HG02588 (cell line): ENCODE measurements at regions not wholly inside any gene's neighbourhood (a gene's known extent, or its start where the extent isn't known, plus 50 kb on each side); places are given as distances from the start of the nearest gene placed in this dataset.

ENCODE experiments used
- ATAC-seq: cut with Tn5 transposase; IDR thresholded peaks from one replicate; pipeline ENCODE4 v1.9.1; 2021; ENCODE audit warnings: mild to moderate bottlenecking, moderate library complexity; ENCODE audit not compliant: unreplicated experiment

- ATAC-seq: no peak
These were observed 494.9 kb upstream of the MEF2C start for GRCh38 chr5:89377767-89378455.

DNA sequence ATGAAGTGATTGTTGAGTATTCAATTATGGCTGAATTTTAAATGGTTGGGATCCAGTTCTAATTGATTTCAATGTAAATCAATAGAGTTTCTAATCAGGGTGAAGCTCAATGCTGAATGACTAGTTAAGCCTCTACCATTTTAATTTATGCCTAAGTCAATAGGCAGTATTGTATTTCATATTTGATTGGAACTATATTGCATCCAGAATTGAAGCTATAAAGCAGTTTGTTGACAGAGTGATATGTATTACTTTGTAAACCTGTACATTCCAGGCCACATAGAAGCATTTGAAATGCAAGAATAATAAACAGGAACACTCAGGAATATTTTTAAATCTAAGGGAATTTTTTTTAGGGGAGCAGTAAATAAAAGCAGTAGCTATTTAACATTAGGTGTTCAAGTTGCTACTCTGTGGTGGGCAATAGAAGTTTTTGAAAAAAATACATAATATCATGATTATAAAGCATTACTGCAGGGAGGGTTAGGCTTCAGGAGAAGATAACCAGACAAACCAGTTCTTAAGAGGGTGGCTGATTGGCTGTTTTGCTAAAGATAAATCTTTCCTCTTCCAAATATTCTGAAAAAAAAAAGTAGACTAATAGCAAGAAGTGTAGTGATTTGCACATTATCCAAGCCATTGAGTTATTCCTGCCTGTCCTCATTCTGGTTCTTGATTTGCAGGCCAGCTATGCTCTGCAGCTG lies 492.0 kb upstream of the MEF2C start:
- ATAC-seq: no peak

DNA sequence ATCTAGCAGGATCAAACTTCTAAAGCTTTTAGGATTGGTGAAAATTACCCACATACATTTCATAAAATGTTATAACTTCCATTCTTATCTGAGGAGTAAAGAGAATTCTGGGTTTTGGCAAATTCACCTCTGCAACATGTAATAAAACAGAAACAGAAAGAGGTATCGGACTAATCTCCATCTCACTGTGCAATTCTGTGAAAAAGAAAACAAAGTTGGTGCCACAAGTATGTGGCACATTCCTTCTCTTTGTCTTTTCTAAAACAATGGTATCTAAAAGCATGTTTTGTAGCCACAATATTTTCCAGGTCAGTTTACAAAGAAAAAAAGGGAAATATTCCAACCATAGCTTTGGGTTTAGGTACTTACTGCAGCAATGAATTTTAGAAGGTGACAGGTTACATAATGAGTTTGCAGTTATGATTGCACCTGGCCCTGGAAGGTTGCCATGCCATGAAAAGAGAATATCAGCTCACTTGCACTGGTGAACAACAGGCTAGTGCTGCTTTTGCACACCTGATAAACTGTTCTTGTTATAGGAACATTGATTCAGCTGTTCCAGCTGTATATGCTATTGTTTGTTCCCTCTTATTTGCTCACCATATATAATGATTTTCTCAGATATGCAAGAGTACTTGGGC lies 491.3 kb upstream of the MEF2C start:
- no peak for ATAC-seq

DNA sequence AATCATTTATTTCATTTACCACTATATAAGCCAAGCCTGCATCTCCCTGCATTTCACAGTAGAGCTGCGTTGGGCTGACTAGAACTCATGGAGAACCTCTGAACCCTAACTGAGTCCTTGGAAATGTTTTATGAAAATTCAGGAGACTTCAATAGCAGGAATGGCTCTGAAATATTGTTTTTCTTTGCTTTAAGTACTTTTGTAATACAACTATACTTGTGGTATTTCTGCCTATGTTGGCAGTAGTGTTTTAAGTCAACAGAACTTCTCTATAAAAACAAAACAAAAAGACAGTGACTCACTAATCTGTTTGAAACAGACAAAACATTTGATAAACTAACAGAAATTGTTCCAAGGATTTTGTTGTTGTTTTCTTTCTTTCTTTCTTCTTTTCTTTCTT lies 489.2 kb upstream of the MEF2C start:
- ATAC-seq: no peak

GRCh38 chr5:89371646-89372045 lies 488.7 kb upstream of the MEF2C start:
- no peak for ATAC-seq

- ATAC-seq: no peak
These were observed 476.1 kb upstream of the MEF2C start for GRCh38 chr5:89359046-89359445.

DNA sequence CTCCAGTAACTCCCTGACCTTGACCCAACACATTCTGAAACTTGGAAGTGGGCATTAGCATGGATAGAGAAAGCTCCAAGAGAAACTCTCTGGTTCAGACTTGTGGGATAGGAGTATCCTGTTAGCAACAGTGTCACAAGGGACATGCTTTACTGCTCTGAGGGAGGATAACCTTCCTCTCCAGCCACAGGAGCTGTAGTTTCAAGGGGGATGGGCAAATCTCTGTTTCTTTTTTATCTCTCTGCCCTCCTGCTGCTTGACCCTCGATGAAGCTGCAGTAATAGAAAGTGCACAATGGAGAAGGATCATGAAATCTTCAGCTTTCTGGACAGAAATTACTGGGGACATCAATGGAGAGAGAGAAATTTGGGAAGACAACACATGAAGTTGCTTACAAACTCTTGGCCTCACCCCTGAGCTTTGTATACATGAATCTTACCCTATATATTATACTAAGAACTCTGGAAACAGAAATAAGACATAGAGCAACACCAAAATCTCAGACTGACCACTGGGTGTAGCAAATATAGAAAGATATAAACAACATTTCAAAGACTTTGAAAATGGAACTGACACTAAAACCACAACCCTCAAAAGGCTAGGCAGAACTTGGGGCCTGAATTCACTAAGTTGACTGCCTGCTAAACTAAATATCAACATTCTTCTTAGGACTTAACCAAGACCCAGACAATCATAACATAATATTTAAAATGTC lies 471.0 kb upstream of the MEF2C start:
- ATAC-seq: peak; percentile 64

DNA sequence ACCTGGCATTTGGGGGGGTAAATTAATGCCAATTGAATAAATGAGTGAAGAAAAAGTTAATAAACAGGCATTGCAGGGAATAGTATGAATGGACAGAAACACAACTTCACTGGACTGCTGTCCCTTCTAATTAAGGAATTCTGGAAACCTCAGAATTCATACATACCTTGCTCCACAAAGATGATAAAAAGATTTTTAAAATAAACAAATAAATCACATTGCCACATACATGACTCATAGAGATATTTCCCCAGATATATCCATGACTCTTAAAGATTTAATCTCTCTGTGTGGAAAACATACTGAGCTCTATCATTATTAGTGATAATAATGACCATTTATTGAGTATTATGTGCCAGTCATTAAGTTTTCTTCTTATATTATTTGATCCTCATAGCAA lies 469.0 kb upstream of the MEF2C start:
- ATAC-seq: no peak

DNA sequence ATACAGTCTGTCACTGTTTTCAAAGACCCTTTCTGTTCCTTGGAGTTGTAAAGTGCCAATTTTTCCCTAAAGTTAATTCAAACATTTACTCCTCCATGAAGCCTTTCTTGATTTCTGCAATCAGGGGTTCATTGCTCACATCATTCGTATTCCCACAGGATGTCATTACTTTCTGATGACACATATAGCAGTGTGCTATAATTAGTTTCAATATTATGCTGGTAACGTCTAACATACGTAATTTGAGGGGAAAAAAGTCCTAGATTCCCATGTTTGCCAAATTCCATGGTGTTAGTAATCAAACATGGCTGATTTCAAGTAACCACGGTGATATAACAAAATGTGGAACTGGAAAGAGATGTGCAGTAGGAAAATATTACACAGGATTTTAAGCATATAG lies 468.2 kb upstream of the MEF2C start:
- no peak for ATAC-seq

DNA sequence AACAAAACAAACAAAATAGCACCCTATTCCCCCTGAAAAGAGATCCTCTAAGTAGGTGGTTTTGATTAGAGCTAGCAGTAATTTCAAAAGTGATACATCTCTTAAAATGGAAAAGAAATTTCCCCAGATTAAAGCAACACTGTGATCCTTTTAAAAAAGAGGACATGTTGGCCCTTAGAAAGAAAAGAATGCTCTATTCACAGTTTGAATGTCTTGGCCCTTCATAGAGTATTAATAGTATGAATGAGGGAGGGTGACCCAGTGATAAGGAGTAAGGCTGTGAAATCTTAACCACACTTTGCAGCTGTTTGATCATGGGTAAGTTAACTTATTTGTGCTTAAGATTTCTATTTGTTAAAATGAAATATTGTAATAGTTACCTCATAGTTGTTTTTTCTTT lies 467.7 kb upstream of the MEF2C start:
- ATAC-seq: no peak

DNA sequence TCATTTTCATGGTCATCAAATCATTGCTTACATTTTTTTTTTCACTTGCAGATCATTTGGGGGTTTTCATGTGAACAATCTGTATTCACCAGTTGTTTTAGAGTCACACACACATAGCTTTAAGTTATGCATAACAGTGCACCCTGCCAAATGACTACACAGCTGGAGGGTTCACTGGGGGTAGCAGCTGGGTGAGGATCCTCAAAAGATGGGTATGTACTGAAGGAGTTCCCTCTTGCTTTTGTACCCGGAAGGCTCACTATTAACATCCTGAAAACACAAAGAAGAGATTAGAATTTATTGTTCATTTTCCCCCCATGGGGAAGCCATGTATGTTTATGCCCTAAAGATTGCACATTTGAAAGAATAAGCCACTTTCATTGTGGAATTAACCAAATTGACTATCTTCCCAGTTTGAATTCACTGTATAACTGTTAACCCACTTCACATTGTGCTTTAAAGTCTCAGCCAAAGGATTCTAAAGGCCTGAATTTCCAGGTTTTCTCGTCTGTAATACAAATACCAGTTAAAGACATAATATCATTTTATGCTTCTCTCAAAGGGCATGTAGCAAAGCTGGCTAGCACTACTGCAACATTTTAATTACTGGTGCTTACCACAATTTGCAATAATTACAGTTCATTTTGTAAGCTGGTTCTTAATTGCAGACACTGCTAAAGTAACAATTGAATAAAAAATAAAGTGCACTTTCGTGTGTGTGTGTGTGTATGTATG lies 466.4 kb upstream of the MEF2C start:
- no peak for ATAC-seq

DNA sequence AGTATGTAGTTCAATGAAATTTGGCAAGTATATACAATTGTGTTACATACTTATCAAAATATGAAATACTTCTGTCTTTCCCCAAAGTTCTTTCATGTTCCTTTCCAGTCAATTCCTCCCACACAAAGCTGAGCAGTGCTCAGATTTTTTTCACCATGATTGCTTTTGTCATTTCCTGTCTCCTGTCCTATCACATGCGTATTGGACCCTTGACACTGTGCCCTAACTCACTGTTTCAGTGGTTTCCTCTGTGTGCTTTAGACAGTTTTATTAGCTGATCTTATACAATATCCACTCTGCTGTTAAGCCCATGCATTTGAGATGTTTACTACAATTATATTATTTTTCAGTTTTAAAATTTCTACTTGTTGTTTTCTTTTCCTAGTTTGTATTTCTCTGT lies 463.6 kb upstream of the MEF2C start:
- ATAC-seq: no peak

GRCh38 chr5:89343666-89344065 lies 460.7 kb upstream of the MEF2C start:
- peak; percentile 88 for ATAC-seq

GRCh38 chr5:89342106-89342876 lies 459.3 kb upstream of the MEF2C start:
- peak; percentile 36 for ATAC-seq

GRCh38 chr5:89338935-89339334 lies 456.0 kb upstream of the MEF2C start:
- no peak for ATAC-seq

- no peak for ATAC-seq
These were observed 453.1 kb upstream of the MEF2C start for GRCh38 chr5:89336111-89336510.

- no peak for ATAC-seq
These were observed 447.2 kb upstream of the MEF2C start for GRCh38 chr5:89330140-89330539.

DNA sequence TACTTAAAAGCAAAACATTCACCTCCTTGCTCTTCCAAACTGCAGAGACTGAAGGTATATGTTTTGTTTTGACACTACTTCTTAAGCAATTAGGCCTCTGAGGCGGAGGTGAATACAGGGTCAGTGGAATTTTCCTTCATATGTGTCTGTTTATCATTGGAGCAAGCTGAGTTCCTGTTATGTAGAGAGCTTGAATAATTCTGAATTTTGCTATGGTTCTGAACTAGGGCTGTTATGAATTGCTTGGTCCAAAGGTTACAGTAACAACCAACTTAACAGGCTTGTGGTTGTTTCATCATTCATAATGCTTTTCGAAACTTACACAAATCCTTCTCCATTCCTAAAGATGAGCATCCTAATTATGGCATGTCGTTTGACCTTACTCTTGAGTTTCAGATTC lies 444.6 kb upstream of the MEF2C start:
- ATAC-seq: no peak

GRCh38 chr5:89324990-89325389 lies 442.0 kb upstream of the MEF2C start:
- ATAC-seq: no peak
